Thyroid gland (tissue), 4 donors: ENCODE measurements at regions not wholly inside any gene's neighbourhood (a gene's known extent, or its start where the extent isn't known, plus 50 kb on each side); places are given as distances from the start of the nearest gene placed in this dataset.

Source experiments
- CTCF ChIP-seq, 6 experiments: fragments of 200-600 bp in 3 of 6; fragments of 450-650 bp in 3 of 6; sonication (generic) in 3 of 6; IDR thresholded peaks; one replicate each; pipeline ENCODE4 v1.5.1; 2016 to 2019; ENCODE audit warnings: antibody characterized with exemption in 6 of 6, mild to moderate bottlenecking in 2 of 6, inconsistent platforms in 1 of 6, moderate library complexity in 1 of 6
- POLR2A ChIP-seq, 2 donors: fragments of 450-650 bp; IDR thresholded peaks; one replicate each; pipeline ENCODE4 v1.6.1; 2017; ENCODE audit warnings: antibody characterized with exemption in 2 of 2, mild to moderate bottlenecking in 2 of 2, moderate library complexity in 1 of 2

- TF ChIP-seq CTCF (IDR thresholded peaks at IDR 0.05) (no peak), POLR2A (IDR thresholded peaks at IDR 0.05) (no peak)
Observed at GRCh38 chr2:239467956-239468490, 67.2 kb upstream of the HDAC4 start.
